ENCODE measurements at regions not wholly inside any gene's neighbourhood (a gene's known extent, or its start where the extent isn't known, plus 50 kb on each side); places are given as distances from the start of the nearest gene placed in this dataset.

DNA sequence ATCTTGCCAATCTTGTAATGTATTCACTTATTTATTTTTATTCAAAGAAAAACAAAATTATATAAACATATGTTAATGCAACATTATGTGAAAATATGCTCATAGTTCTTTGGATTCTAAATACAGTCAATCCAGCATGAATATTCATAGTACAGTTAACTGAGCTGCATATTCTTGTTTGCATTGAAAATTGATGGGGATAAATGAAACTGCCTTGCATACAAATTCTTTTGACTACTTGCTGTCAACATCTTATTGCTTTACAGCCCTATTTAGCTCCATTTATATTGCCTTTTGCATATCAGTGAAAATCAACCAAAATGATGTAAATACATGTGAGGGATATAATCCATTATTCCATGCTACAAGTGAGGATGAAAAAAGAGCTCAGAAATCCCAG is 135.3 kb downstream of the CCER1 start:
- TF ChIP-seq, protein P1, sequence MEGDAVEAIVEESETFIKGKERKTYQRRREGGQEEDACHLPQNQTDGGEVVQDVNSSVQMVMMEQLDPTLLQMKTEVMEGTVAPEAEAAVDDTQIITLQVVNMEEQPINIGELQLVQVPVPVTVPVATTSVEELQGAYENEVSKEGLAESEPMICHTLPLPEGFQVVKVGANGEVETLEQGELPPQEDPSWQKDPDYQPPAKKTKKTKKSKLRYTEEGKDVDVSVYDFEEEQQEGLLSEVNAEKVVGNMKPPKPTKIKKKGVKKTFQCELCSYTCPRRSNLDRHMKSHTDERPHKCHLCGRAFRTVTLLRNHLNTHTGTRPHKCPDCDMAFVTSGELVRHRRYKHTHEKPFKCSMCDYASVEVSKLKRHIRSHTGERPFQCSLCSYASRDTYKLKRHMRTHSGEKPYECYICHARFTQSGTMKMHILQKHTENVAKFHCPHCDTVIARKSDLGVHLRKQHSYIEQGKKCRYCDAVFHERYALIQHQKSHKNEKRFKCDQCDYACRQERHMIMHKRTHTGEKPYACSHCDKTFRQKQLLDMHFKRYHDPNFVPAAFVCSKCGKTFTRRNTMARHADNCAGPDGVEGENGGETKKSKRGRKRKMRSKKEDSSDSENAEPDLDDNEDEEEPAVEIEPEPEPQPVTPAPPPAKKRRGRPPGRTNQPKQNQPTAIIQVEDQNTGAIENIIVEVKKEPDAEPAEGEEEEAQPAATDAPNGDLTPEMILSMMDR (conservative IDR thresholded peaks at IDR 0.05), result no peak
- Mint-ChIP-seq H3K36me3 (ENCODE audit: low read depth) (no peaks in the 10 kb centered on the region), H3K9me3 (peaks cover 3% of the 10 kb centered on the region), H3K4me1 (peaks cover 3% of the 10 kb centered on the region), H3K27me3 (ENCODE audit: low read depth) (no peaks in the 10 kb centered on the region), H3K4me3 (no peak overlapping the region), H3K27ac (ENCODE audit: unreplicated experiment) (no peak overlapping the region)
- DNase-seq (ENCODE audit: low read depth, low spot score), result no peak

- Mint-ChIP-seq H3K4me1 (no peaks in the 10 kb centered on the region), H3K9me3 (peaks cover 3% of the 10 kb centered on the region), H3K4me3 (no peak overlapping the region), H3K36me3 (ENCODE audit: low read depth) (no peaks in the 10 kb centered on the region), H3K27me3 (ENCODE audit: low read depth) (no peaks in the 10 kb centered on the region), H3K27ac (ENCODE audit: unreplicated experiment) (no peak overlapping the region)
- DNase-seq (ENCODE audit: low read depth, low spot score), result no peak
- TF ChIP-seq, protein P1 (conservative IDR thresholded peaks at IDR 0.05), result no peak
These were observed 138.5 kb downstream of the CCER1 start for GRCh38 chr12:90816353-90817089.

GRCh38 chr12:90809940-90810339 is 145.0 kb downstream of the CCER1 start:
- Mint-ChIP-seq H3K27ac (ENCODE audit: unreplicated experiment) (no peak overlapping the region), H3K9me3 (no peaks in the 10 kb centered on the region), H3K36me3 (ENCODE audit: low read depth) (no peaks in the 10 kb centered on the region), H3K4me1 (no peaks in the 10 kb centered on the region), H3K4me3 (no peak overlapping the region), H3K27me3 (ENCODE audit: low read depth) (no peaks in the 10 kb centered on the region)
- DNase-seq (ENCODE audit: low read depth, low spot score), result no peak
- TF ChIP-seq, protein P1 (conservative IDR thresholded peaks at IDR 0.05), result no peak

- Mint-ChIP-seq H3K27ac (ENCODE audit: unreplicated experiment) (no peak overlapping the region), H3K9me3 (peaks cover 2% of the 10 kb centered on the region), H3K4me3 (no peak overlapping the region), H3K4me1 (no peaks in the 10 kb centered on the region), H3K27me3 (ENCODE audit: low read depth) (no peaks in the 10 kb centered on the region), H3K36me3 (ENCODE audit: low read depth) (no peaks in the 10 kb centered on the region)
- no peak for DNase-seq (ENCODE audit: low read depth, low spot score)
- TF ChIP-seq, protein P1 (conservative IDR thresholded peaks at IDR 0.05), result no peak
These were observed 146.4 kb downstream of the CCER1 start for GRCh38 chr12:90808568-90808967.

GRCh38 chr12:90802727-90803126 is 152.2 kb downstream of the CCER1 start:
- no peak for DNase-seq (ENCODE audit: low read depth, low spot score)
- Mint-ChIP-seq H3K27ac (ENCODE audit: unreplicated experiment) (no peak overlapping the region), H3K4me1 (peaks cover 4% of the 10 kb centered on the region), H3K9me3 (peaks cover 10% of the 10 kb centered on the region), H3K4me3 (no peak overlapping the region), H3K27me3 (ENCODE audit: low read depth) (no peaks in the 10 kb centered on the region), H3K36me3 (ENCODE audit: low read depth) (no peaks in the 10 kb centered on the region)
- TF ChIP-seq, protein P1 (conservative IDR thresholded peaks at IDR 0.05), result no peak
